GM21381 (cell line): ENCODE measurements at regions not wholly inside any gene's neighbourhood (a gene's known extent, or its start where the extent isn't known, plus 50 kb on each side); places are given as distances from the start of the nearest gene placed in this dataset.

ENCODE experiments used
- ATAC-seq: cut with Tn5 transposase; IDR thresholded peaks from one replicate; pipeline ENCODE4 v1.9.1; 2021; ENCODE audit warnings: mild to moderate bottlenecking, moderate library complexity; ENCODE audit not compliant: unreplicated experiment

DNA sequence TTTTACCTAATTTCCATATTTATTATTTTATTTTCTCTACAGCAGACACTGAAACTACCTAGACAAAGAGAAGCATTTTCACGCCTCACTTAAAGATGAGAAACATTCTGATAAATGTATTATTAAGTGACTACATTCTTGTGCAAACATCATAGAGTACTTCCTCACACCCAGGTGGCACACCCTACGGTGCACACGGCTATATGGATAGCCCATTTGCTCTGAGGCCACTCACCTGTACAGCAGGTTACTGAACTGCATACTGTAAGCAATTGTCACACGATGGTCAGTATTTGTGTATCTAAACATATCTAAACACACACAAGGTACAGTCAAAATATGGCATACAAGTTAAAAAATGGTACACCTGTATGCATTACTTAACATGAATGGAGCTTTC lies 481.4 kb downstream of the CMPK2 start:
- ATAC-seq = no peak

DNA sequence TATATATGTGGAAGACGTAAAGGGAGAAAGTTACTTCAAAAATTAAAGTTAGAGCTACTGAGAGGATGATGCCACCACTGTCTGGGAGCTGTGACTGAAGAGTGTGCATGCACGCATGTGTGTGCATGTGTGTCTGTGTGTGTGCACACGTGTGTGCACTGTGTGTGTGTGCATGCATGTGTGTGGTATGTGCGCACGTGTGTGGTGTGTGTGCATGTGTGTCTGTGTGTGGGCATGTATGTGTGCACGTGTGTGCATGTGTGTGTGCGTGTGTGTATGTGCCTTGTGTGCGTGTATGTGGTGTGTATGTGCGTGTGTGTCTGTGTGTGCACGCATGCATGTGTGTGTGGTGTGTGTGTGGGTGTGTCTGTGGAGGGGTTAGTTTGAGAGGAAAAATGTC lies 473.4 kb downstream of the CMPK2 start:
- no peak for ATAC-seq

- ATAC-seq = no peak
These were observed 472.7 kb downstream of the CMPK2 start for GRCh38 chr2:6392966-6393365.

- ATAC-seq = no peak
These were observed 471.9 kb downstream of the CMPK2 start for GRCh38 chr2:6393819-6394218.

- no peak for ATAC-seq
These were observed 471.4 kb downstream of the CMPK2 start for GRCh38 chr2:6394276-6394675.

DNA sequence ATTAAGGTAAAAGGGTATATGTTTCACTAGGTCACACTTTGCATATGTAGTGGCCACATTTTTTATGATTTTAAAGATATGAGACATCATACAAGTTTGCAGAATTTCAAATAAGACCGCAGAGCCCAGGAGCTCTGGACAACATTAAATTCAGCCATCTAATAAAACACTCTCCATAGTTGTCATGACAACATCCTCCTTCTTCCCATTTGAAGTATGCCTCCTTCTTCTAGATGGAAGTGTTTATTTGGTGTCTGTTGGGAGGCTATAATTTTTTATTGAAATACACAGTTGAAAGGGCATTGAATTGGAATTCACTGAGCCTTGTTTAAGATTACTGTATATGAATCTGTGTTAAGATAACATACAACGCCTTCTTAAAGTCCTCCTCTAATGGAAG lies 467.3 kb downstream of the CMPK2 start:
- no peak for ATAC-seq

GRCh38 chr2:6401301-6401700 lies 464.4 kb downstream of the CMPK2 start:
- ATAC-seq = no peak

- no peak for ATAC-seq
These were observed 457.6 kb downstream of the CMPK2 start for GRCh38 chr2:6408057-6408456.

GRCh38 chr2:6410313-6410712 lies 455.4 kb downstream of the CMPK2 start:
- ATAC-seq = no peak

DNA sequence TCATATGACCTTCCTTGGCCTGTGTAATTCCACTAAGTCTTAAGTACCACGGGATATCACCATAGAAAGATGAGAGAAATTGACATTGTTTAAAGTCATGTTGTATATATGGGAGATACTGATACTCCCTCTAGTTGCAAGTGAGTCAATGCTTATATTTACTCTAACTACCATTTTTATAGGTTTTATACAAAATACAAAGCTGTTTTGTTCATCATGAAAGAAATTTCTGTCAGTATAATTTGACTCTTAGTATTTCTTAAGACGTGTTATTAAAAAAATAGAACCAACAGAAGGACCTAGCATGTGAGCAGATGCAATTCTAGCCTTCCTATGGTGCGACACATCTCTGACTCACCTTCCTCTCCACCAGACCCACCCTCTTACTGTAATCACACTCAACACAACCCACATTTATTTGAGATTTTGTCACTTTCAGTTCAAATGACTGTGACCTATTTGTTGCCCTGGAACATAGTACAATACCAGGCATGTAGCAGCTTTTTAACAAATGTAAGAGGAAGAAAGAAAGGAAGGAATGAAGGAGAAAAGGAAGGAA lies 453.1 kb downstream of the CMPK2 start:
- ATAC-seq = no peak

GRCh38 chr2:6417050-6417449 lies 448.7 kb downstream of the CMPK2 start:
- no peak for ATAC-seq

- no peak for ATAC-seq
These were observed 447.4 kb downstream of the CMPK2 start for GRCh38 chr2:6418291-6418690.

- ATAC-seq = no peak
These were observed 444.5 kb downstream of the CMPK2 start for GRCh38 chr2:6421138-6421730.

GRCh38 chr2:6421888-6422287 lies 443.8 kb downstream of the CMPK2 start:
- ATAC-seq = no peak

GRCh38 chr2:6423157-6423556 lies 442.6 kb downstream of the CMPK2 start:
- ATAC-seq = no peak

GRCh38 chr2:6423944-6424343 lies 441.8 kb downstream of the CMPK2 start:
- no peak for ATAC-seq

- ATAC-seq = no peak
These were observed 440.7 kb downstream of the CMPK2 start for GRCh38 chr2:6425032-6425431.

DNA sequence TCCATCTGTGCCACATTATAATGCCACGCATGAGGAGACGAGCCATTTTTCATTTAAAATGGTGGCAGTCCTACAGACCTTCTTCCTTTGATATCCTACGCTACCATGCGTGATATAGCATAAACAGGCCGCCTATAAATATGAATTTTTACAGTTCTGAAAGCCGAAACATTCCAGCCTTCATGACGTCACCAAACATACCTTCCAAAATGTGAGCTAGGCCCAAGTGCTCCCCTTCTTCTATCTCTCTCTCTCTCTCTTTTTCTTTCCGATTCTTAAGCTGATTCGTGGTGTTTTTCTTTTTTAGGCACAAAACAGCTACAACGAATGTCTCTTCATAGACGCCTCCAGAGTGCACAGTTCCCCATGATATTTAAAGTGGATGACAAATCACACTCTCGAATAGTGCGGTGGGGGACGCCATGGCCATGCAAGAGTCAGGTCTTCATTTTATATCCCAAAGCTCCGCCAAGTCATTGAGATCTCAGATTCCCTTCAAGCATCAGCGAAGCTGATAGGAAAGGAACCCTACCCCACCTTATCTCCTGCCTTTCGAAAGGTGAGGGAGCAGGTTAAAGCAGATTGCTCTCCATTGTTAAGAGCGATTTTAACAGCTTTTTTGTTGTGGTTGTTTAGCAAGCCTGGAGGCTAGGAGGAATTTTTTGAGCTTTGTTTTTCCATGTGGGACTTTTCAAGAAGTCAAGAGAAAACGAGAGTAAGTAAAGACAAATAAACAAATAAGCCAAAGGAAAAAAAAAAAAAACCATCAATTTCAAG lies 436.3 kb downstream of the CMPK2 start:
- no peak for ATAC-seq

- no peak for ATAC-seq
These were observed 431.3 kb downstream of the CMPK2 start for GRCh38 chr2:6434438-6434837.

DNA sequence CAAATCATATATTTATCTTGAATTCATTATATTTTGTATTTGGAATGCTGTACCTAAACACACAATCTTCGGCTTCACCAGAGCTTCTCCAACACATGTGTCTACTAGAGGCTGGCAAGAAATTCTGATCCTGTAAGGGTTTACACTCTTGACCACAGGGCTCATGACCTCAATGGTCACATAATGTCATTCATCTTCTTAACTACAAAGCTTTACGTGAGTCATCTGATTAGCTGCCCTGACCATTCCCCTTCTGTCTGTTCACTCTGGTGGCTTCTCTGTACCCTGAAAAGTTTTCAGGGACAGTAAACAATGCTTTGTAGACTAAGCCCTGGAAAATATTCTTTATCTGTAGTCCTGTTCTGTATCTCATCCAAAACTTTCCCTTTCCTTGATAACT lies 423.9 kb downstream of the CMPK2 start:
- ATAC-seq = no peak

- ATAC-seq = no peak
These were observed 423.3 kb downstream of the CMPK2 start for GRCh38 chr2:6442252-6442985.
